BLaER1 treated with 17β-estradiol and CSF1 and Interleukin-3, amounts not matched to agents 10 nM and 100 nM (cell line): ENCODE measurements at regions not wholly inside any gene's neighbourhood (a gene's known extent, or its start where the extent isn't known, plus 50 kb on each side); places are given as distances from the start of the nearest gene placed in this dataset.

Source experiments
- H3K27ac ChIP-seq, 11 experiments: shearing (Covaris generic); formaldehyde crosslinking; 2 replicates each; pipeline ENCODE4 v1.8.1; 2022
- H3K27me3 ChIP-seq, 11 experiments: shearing (Covaris generic); formaldehyde crosslinking; 2 replicates each; pipeline ENCODE4 v1.8.1; 2022
- H3K36me3 ChIP-seq, 11 experiments: shearing (Covaris generic); formaldehyde crosslinking; 2 replicates each; pipeline ENCODE4 v1.8.1; 2022
- H3K4me1 ChIP-seq, 10 experiments: shearing (Covaris generic); formaldehyde crosslinking; 2 replicates each; pipeline ENCODE4 v1.8.1; 2022
- H3K4me2 ChIP-seq, 11 experiments: shearing (Covaris generic); formaldehyde crosslinking; 2 replicates each; pipeline ENCODE4 v1.8.1; 2022
- H3K4me3 ChIP-seq, 10 experiments: shearing (Covaris generic); formaldehyde crosslinking; 2 replicates each; pipeline ENCODE4 v1.8.1; 2022
- H3K9ac ChIP-seq, 11 experiments: shearing (Covaris generic); formaldehyde crosslinking; 2 replicates each; pipeline ENCODE4 v1.8.1; 2022
- H3K9me3 ChIP-seq, 11 experiments: shearing (Covaris generic); formaldehyde crosslinking; replicated peaks in 1 of 11; 2 replicates each; pipeline ENCODE4 v1.8.1; 2022
- H4K20me1 ChIP-seq, 11 experiments: shearing (Covaris generic); formaldehyde crosslinking; 2 replicates each; pipeline ENCODE4 v1.8.1; 2022
- Cebpa-rat ChIP-seq, 11 experiments: shearing (Covaris generic); IDR thresholded peaks; 2 replicates each; pipeline ENCODE4 v1.8.1; 2022

- no peak for TF ChIP-seq Cebpa-rat (IDR thresholded peaks at IDR 0.05)
Observed at GRCh38 chr16:5851393-5851982, 753.9 kb upstream of the EEF2KMT start.

DNA sequence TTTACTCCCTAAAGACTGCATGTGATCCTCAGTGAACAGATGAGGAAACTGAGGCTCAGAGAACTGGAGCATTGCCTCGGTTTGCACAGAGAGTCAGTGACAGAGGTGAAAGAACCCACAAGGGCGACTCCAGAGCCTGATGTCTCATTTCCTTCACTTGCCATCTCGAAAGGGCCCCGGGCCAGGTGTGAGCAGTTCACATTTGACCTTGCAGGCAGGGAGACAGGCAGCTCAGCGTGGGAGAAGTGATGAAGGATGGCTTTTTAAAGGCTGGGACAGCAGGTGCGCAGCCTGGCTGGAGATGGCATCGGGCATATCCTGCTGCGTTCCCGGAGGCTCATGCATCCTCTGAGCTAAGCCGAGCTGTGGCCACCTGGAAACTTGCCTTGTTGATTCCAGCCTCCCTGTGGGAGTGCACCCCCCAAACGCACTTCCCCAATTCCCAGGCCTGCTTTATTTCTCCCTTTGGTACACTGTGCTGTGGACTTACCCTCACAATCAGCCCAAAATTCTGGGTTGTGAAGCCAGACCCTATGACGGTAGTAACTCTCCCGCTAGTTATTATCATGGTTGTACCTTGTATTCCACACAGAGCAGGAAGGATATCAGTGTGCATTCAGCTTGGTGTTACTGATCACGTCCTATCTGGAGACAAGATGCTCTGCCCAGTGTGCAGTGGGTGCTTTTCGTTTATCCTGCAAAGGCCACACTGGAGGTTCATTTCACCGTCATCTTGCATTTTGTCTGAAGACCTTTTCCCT is 753.2 kb upstream of the EEF2KMT start:
- H3K4me1 ChIP-seq = no peaks in the 10 kb centered on the region
- no peaks in the 10 kb centered on the region for H3K27me3 ChIP-seq
- H3K27ac ChIP-seq = no peak overlapping the region
- no peaks in the 10 kb centered on the region for H4K20me1 ChIP-seq
- no peak for TF ChIP-seq Cebpa-rat (IDR thresholded peaks at IDR 0.05)
- no peaks in the 10 kb centered on the region for H3K9me3 ChIP-seq
- H3K36me3 ChIP-seq = no peaks in the 10 kb centered on the region
- H3K4me2 ChIP-seq = no peak overlapping the region
- H3K4me3 ChIP-seq = no peak overlapping the region
- H3K9ac ChIP-seq = no peak overlapping the region

More at GRCh38 chr16:5851393-5851982, 753.9 kb upstream of the EEF2KMT start:
- Histone ChIP-seq H3K27me3 (no peaks in the 10 kb centered on the region), H3K4me3 (no peak overlapping the region), H3K27ac (no peak overlapping the region), H3K36me3 (no peaks in the 10 kb centered on the region), H3K9me3 (no peaks in the 10 kb centered on the region), H3K4me2 (no peak overlapping the region), H3K4me1 (no peaks in the 10 kb centered on the region), H4K20me1 (no peaks in the 10 kb centered on the region), H3K9ac (no peak overlapping the region)

DNA sequence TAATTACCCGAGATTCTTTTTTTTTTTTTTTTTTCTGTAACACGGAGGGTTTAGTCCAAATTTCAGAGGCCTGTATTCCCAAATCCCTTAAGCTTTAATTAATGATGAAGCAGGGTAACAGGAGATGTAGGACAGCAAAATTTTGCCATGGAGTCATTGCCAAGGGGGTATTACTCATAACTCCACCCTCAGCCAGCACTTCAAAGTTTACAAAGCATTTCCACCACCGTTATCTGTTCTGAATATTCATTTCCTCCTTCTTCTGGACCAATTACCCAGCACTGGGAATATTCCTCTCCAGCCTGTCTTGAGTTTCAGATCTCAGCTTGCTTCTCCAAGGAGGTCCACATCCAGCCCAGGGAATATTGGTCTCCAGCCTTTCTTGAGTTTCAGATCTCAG is 747.5 kb upstream of the EEF2KMT start:
- Histone ChIP-seq H3K27ac (no peak overlapping the region), H4K20me1 (no peaks in the 10 kb centered on the region), H3K36me3 (no peaks in the 10 kb centered on the region), H3K9ac (no peak overlapping the region), H3K9me3 (no peaks in the 10 kb centered on the region), H3K27me3 (no peaks in the 10 kb centered on the region), H3K4me1 (no peaks in the 10 kb centered on the region), H3K4me2 (no peak overlapping the region), H3K4me3 (no peak overlapping the region)
- TF ChIP-seq Cebpa-rat (IDR thresholded peaks at IDR 0.05) = no peak

DNA sequence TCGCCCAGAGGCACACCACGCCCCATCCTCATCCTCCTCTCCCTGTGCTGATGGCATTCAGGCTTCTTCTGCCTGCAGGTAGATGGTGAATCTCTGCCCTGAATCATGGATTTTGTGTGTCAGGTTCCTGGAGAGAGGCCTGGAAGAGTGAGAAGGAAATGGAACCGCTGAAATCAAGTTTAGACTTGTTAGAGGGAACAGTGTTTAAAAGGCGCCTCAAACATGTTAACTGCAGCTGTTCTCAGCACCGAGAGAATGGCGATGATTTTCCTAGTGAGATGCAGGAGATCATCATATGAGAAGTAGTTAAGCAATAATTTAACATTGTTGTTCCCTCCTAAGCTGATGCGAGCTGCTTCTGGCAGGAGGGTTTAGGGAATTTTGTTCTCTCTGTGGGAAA is 744.4 kb upstream of the EEF2KMT start:
- Histone ChIP-seq H3K4me3 (no peak overlapping the region), H3K9me3 (peaks cover 0 to 4% (median 0%) of the 10 kb centered on the region in 11 experiments; a peak in 2 of 22 replicates), H3K27me3 (no peaks in the 10 kb centered on the region), H3K36me3 (no peaks in the 10 kb centered on the region), H3K27ac (no peak overlapping the region), H3K4me2 (no peak overlapping the region), H4K20me1 (no peaks in the 10 kb centered on the region), H3K9ac (no peak overlapping the region), H3K4me1 (no peaks in the 10 kb centered on the region)
- TF ChIP-seq Cebpa-rat (IDR thresholded peaks at IDR 0.05) = no peak

DNA sequence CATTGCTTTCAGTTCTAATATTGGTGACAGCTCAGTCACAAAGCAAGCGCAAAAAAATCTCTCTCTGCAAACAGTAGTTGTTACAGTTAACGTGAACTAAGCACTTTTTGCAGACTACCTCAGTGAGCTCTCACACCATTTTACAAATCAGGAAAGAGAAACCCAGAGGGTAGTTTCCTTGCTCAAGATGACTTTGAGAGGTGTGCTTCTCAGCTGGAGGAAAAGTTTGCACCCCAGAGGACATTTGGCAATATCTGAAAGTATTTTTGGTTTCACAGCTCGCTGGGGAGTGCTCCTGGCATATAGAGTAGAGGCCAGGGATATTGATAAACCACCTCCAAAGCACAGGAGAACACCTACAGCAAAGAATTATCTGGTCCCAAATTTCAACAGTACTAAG is 741.1 kb upstream of the EEF2KMT start:
- Histone ChIP-seq H3K4me3 (no peak overlapping the region), H3K36me3 (no peaks in the 10 kb centered on the region), H4K20me1 (no peaks in the 10 kb centered on the region), H3K27ac (no peak overlapping the region), H3K27me3 (no peaks in the 10 kb centered on the region), H3K9ac (no peak overlapping the region), H3K4me2 (no peak overlapping the region), H3K4me1 (no peaks in the 10 kb centered on the region), H3K9me3 (peaks cover 0 to 4% (median 0%) of the 10 kb centered on the region in 11 experiments; a peak in 2 of 22 replicates)
- TF ChIP-seq Cebpa-rat (IDR thresholded peaks at IDR 0.05) = no peak

GRCh38 chr16:5838071-5838470 is 740.5 kb upstream of the EEF2KMT start:
- Histone ChIP-seq H4K20me1 (no peaks in the 10 kb centered on the region), H3K9ac (no peak overlapping the region), H3K9me3 (peaks cover 0 to 4% (median 0%) of the 10 kb centered on the region in 11 experiments; a peak in 2 of 22 replicates), H3K4me2 (no peak overlapping the region), H3K36me3 (no peaks in the 10 kb centered on the region), H3K27me3 (no peaks in the 10 kb centered on the region), H3K27ac (no peak overlapping the region), H3K4me3 (no peak overlapping the region), H3K4me1 (no peaks in the 10 kb centered on the region)
- TF ChIP-seq Cebpa-rat (IDR thresholded peaks at IDR 0.05) = no peak

- no peaks in the 10 kb centered on the region for H3K27me3 ChIP-seq
- H3K4me3 ChIP-seq = no peak overlapping the region
- TF ChIP-seq Cebpa-rat (IDR thresholded peaks at IDR 0.05) = no peak
Observed at GRCh38 chr16:5837007-5837670, 739.5 kb upstream of the EEF2KMT start.

DNA sequence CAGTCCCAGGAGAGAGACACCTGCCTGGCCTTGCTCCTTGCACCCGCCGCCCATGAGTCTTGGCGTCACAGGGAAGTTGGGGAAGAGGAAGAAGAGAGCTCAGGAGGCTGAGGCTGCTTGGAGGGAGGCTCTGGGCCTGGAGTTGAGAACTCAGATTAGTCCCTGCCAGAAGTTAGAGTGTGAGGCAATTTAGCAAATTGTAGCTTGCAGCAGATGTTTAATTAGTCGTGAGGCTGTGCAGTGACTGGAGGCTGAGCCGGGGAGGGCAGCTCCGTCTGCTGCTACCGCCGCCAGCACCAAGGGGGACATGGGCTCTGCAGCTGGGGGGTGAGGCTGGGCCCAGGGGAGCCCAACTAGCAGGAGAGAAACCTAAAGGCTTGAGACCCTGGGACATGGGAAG is 738.3 kb upstream of the EEF2KMT start:
- peaks cover 0 to 4% (median 0%) of the 10 kb centered on the region in 11 experiments; a peak in 2 of 22 replicates for H3K9me3 ChIP-seq
- H3K9ac ChIP-seq = no peak overlapping the region
- H3K4me3 ChIP-seq = no peak overlapping the region
- no peak overlapping the region for H3K4me2 ChIP-seq
- no peaks in the 10 kb centered on the region for H4K20me1 ChIP-seq
- H3K4me1 ChIP-seq = no peaks in the 10 kb centered on the region
- no peak overlapping the region for H3K27ac ChIP-seq
- H3K36me3 ChIP-seq = no peaks in the 10 kb centered on the region
- no peaks in the 10 kb centered on the region for H3K27me3 ChIP-seq
- TF ChIP-seq Cebpa-rat (IDR thresholded peaks at IDR 0.05) = no peak

More at GRCh38 chr16:5837007-5837670, 739.5 kb upstream of the EEF2KMT start:
- Histone ChIP-seq H3K4me2 (no peak overlapping the region), H3K9ac (no peak overlapping the region), H3K9me3 (peaks cover 0 to 4% (median 0%) of the 10 kb centered on the region in 11 experiments; a peak in 2 of 22 replicates), H3K27ac (no peak overlapping the region), H3K36me3 (no peaks in the 10 kb centered on the region), H4K20me1 (no peaks in the 10 kb centered on the region), H3K4me1 (no peaks in the 10 kb centered on the region)

GRCh38 chr16:5826332-5826731 is 728.7 kb upstream of the EEF2KMT start:
- Histone ChIP-seq H3K4me1 (no peaks in the 10 kb centered on the region), H3K9ac (no peak overlapping the region), H3K27ac (no peak overlapping the region), H3K36me3 (no peaks in the 10 kb centered on the region), H3K4me2 (no peak overlapping the region), H3K9me3 (no peaks in the 10 kb centered on the region), H4K20me1 (no peaks in the 10 kb centered on the region), H3K4me3 (no peak overlapping the region), H3K27me3 (no peaks in the 10 kb centered on the region)
- TF ChIP-seq Cebpa-rat (IDR thresholded peaks at IDR 0.05) = no peak
